ENCODE measurements at regions not wholly inside any gene's neighbourhood (a gene's known extent, or its start where the extent isn't known, plus 50 kb on each side); places are given as distances from the start of the nearest gene placed in this dataset.

DNA sequence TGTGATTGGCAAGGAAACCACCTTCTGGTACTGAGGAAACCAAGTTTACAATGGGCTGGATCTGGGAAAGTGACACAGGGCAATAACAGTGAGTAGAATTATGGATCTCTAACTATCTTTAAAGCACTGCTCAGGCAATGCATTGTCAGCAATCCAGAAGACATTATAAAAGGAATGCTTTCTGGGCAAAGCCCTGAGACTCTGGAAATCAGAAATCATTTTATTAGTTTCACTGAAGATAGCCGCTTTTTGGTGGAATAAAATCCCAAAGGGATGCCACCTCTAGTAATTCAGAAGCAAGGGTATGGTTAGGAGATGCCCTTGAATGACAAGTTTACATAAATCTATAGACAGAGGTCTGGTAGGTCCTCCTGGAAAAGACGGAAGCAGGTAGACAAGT lies 211.1 kb downstream of the DMRT2 start:
- TF ChIP-seq POLR2A (IDR thresholded peaks at IDR 0.05; ENCODE audit: low read depth, low read length) (no peak), POLR2AphosphoS5 (IDR thresholded peaks at IDR 0.05; ENCODE audit: low read depth, low read length) (no peak), TAF1 (IDR thresholded peaks at IDR 0.05; ENCODE audit: borderline replicate concordance, low read depth, low read length) (no peak)
